Glutamatergic neuron (in vitro differentiated cells): ENCODE measurements at regions not wholly inside any gene's neighbourhood (a gene's known extent, or its start where the extent isn't known, plus 50 kb on each side); places are given as distances from the start of the nearest gene placed in this dataset.
"Not testable (repeated sequence)": the region's sequence is repeated elsewhere in the genome, so short reads cannot be mapped to it uniquely, and the experiment has no call there.

Experiments
- DNase-seq: peaks from one replicate; pipeline ENCODE4 v3.0.0; 2022
- H3K27ac Mint-ChIP-seq: one replicate; pipeline ENCODE4 v1.8.0; 2020; ENCODE audit warnings: mild to moderate bottlenecking, mixed read lengths, inconsistent platforms; ENCODE audit not compliant: unreplicated experiment
- H3K27me3 Mint-ChIP-seq: one replicate; pipeline ENCODE4 v1.8.0; 2020; ENCODE audit warnings: mild to moderate bottlenecking, moderate library complexity, mixed read lengths, inconsistent platforms; ENCODE audit not compliant: unreplicated experiment
- H3K36me3 Mint-ChIP-seq: one replicate; pipeline ENCODE4 v1.8.0; 2020; ENCODE audit warnings: mild to moderate bottlenecking, mixed read lengths, inconsistent platforms; ENCODE audit not compliant: unreplicated experiment
- H3K4me1 Mint-ChIP-seq: one replicate; pipeline ENCODE4 v1.8.0; 2020; ENCODE audit warnings: mild to moderate bottlenecking, low read depth, mixed read lengths, inconsistent platforms; ENCODE audit not compliant: unreplicated experiment
- H3K4me3 Mint-ChIP-seq: one replicate; pipeline ENCODE4 v1.8.0; 2020; ENCODE audit warnings: mild to moderate bottlenecking, mixed read lengths, inconsistent platforms; ENCODE audit not compliant: unreplicated experiment
- H3K9me3 Mint-ChIP-seq: one replicate; pipeline ENCODE4 v1.8.0; 2020; ENCODE audit warnings: mild to moderate bottlenecking, moderate library complexity, mixed read lengths, inconsistent platforms; ENCODE audit not compliant: unreplicated experiment
- TF ChIP-seq, protein P1 (sequence below): fragments of 200-600 bp; sonication (generic); IDR thresholded peaks from one replicate; pipeline ENCODE4 v1.5.0; 2021; ENCODE audit not compliant: partially characterized antibody, unreplicated experiment

DNA sequence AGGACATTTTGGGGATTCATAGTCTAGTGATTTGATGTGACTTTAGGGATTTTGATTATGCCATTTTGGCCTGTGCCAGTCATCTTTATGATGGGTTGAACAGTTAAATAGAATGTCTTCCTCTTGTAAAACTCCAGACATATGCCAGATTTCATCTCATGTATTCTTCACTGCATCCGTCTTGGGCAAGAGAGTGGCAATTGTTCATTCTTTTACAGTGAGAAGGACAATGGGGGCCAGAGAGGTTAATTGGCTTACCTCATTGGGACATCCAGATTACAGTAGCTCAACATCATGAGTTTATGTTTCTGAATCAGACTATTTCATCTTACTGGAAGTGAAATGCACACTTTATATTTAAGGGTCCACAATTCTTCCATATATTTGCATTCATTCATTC is 108.2 kb upstream of the SLC38A2 start:
- DNase-seq = no peak
- no peaks in the 10 kb centered on the region for H3K4me1 Mint-ChIP-seq
- peaks cover 2% of the 10 kb centered on the region for H3K9me3 Mint-ChIP-seq
- H3K36me3 Mint-ChIP-seq = no peaks in the 10 kb centered on the region
- no peaks in the 10 kb centered on the region for H3K27me3 Mint-ChIP-seq
- TF ChIP-seq, protein P1, sequence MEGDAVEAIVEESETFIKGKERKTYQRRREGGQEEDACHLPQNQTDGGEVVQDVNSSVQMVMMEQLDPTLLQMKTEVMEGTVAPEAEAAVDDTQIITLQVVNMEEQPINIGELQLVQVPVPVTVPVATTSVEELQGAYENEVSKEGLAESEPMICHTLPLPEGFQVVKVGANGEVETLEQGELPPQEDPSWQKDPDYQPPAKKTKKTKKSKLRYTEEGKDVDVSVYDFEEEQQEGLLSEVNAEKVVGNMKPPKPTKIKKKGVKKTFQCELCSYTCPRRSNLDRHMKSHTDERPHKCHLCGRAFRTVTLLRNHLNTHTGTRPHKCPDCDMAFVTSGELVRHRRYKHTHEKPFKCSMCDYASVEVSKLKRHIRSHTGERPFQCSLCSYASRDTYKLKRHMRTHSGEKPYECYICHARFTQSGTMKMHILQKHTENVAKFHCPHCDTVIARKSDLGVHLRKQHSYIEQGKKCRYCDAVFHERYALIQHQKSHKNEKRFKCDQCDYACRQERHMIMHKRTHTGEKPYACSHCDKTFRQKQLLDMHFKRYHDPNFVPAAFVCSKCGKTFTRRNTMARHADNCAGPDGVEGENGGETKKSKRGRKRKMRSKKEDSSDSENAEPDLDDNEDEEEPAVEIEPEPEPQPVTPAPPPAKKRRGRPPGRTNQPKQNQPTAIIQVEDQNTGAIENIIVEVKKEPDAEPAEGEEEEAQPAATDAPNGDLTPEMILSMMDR = no peak
- H3K27ac Mint-ChIP-seq = no peak overlapping the region
- no peak overlapping the region for H3K4me3 Mint-ChIP-seq

DNA sequence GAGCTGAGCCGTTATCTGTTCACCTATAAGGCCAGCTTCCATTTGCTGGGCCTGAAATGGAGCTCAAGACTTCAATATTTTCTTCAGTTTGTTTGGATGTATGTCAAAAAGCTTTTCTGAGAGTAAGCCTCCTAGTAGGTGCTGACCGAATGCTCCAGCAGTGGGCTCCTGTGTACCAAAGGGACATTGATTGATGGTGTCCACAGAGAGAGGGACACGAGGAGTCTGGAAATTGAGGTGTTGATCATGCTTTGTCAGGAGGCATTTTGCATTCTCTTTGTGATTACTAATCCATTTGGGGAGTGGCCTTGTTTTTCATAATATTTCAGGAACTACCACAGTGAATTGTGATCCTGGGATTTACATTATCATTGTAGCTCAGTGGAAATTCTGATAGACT is 107.7 kb upstream of the SLC38A2 start:
- Mint-ChIP-seq H3K36me3 (no peaks in the 10 kb centered on the region), H3K27ac (no peak overlapping the region), H3K9me3 (peaks cover 2% of the 10 kb centered on the region), H3K4me1 (no peaks in the 10 kb centered on the region), H3K27me3 (no peaks in the 10 kb centered on the region), H3K4me3 (no peak overlapping the region)
- DNase-seq = no peak
- TF ChIP-seq, protein P1 = no peak

DNA sequence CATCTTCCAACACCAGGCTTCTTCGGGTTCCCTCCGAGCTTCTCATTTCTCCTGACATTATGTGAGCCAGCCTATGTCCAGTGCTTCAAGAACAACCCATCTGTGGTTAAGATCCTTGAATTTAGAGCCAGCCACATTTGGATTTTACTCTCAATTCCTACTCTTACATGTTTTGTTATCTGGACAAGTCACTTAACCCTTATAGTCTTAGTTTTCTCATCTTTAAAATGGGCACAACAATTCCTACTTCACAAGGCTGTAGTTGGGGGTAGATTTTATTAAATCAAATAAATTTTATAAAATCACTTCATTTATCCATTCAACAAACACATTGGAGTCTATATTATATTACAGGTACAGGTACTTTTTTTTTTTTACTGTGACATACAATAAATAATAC is 105.5 kb upstream of the SLC38A2 start:
- Mint-ChIP-seq H3K27ac (no peak overlapping the region), H3K36me3 (no peaks in the 10 kb centered on the region), H3K9me3 (peaks cover 2% of the 10 kb centered on the region), H3K4me1 (peaks cover 3% of the 10 kb centered on the region), H3K27me3 (no peaks in the 10 kb centered on the region), H3K4me3 (no peak overlapping the region)
- DNase-seq = no peak
- TF ChIP-seq, protein P1 = no peak

DNA sequence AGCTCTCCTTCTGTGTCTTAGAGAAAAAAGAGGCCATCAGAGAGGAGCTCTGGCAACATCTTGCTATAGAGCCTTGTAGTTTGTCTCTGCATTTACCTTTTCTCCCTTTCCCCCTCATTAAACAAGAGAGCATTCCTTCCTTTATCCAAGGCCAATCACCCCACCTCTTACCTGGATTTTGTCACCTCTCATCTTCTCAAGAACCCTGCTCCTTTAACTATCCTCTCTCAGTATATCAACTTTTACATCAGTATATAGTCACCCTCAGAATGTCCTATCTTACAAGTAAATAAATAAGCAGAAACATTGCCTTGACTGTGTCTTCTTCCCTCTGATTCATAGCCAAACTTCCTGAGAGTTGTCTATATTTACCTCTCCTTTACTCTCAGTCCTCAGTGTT is 105.0 kb upstream of the SLC38A2 start:
- peaks cover 2% of the 10 kb centered on the region for H3K9me3 Mint-ChIP-seq

DNA sequence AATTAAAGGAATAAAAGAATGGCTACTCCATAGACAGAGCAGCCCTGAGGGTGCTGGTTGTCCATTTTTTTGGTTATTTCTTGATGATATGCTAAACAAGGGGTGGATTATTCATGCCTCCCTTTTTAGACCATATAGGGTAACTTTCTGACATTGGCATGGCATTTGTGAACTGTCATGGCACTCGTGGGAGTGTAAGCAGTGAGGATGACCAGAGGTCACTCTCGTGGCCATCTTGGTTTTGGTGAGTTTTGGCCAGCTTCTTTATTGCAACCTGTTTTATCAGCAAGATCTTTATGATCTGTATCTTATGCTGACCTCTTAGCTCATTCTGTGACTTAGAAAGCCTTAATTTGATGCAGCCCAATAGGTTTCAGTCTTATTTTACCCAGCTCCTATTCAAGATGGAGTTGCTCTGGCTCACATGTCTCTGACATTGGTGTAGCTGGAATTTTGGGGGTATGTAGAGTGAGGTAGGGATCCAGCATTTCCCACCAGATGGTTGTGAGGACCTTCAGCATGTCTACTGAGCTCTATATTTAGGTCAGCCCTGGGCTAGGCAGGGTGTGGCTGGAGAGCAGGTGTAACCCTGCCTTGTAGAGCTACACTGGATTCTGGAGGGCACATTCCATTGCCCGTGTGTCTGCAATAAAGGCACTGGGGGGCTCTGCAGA is 103.5 kb upstream of the SLC38A2 start:
- H3K9me3 Mint-ChIP-seq = peaks cover 2% of the 10 kb centered on the region
- H3K27me3 Mint-ChIP-seq = no peaks in the 10 kb centered on the region
- TF ChIP-seq, protein P1 = no peak

More for the DNA sequence above, 105.0 kb upstream of the SLC38A2 start:
- Mint-ChIP-seq H3K27me3 (no peaks in the 10 kb centered on the region), H3K4me3 (no peak overlapping the region), H3K4me1 (peaks cover 3% of the 10 kb centered on the region), H3K27ac (no peak overlapping the region), H3K36me3 (no peaks in the 10 kb centered on the region)
- TF ChIP-seq, protein P1 = no peak
- DNase-seq = no peak

DNA sequence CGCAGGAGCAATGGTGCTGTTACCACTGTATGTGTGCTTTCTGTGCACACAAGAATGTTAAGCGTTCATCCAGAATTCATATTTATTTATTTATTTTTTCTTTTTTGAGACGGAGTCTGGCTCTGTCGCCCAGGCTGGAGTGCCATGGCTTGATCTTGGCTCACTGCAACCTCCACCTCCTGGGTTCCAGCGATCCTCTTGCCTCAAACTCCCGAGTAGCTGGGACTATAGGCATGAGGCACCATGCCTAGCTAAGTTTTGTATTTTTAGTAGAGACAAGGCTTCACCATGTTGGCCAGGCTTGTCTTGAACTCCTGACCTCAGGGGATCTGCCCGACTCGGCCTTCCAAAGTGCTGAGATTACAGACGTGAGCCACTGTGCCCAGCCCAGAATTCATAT is 101.8 kb upstream of the SLC38A2 start:
- not testable (repeated sequence) for H3K4me3 Mint-ChIP-seq, H3K27me3 Mint-ChIP-seq, DNase-seq, H3K27ac Mint-ChIP-seq, H3K9me3 Mint-ChIP-seq, H3K4me1 Mint-ChIP-seq, H3K36me3 Mint-ChIP-seq

More for the DNA sequence above, 103.5 kb upstream of the SLC38A2 start:
- no peak overlapping the region for H3K4me3 Mint-ChIP-seq
- no peak for DNase-seq
- H3K36me3 Mint-ChIP-seq = no peaks in the 10 kb centered on the region
- H3K4me1 Mint-ChIP-seq = peaks cover 3% of the 10 kb centered on the region
- H3K27ac Mint-ChIP-seq = no peak overlapping the region
